Ovary (tissue), 3 donors: ENCODE measurements at regions not wholly inside any gene's neighbourhood (a gene's known extent, or its start where the extent isn't known, plus 50 kb on each side); places are given as distances from the start of the nearest gene placed in this dataset.

Source experiments
- CTCF ChIP-seq, 3 donors: fragments of 450-650 bp in 2 of 3; fragments of 200-600 bp in 1 of 3; IDR thresholded peaks; one replicate each; pipeline versions ENCODE4 v1.5.1 to v1.8.0; 2016 to 2022; ENCODE audit warnings: antibody characterized with exemption in 3 of 3, mild to moderate bottlenecking in 1 of 3
- POLR2A ChIP-seq: fragments of 450-650 bp; IDR thresholded peaks from one replicate; pipeline ENCODE4 v1.6.1; 2017; ENCODE audit warnings: antibody characterized with exemption, mild to moderate bottlenecking, moderate library complexity
- donor health status: DM: no; HTN: no; CAD: no.

GRCh38 chr12:24361877-24362580 is 412.6 kb upstream of the SOX5 start:
- no peak for TF ChIP-seq CTCF (IDR thresholded peaks at IDR 0.05)
- TF ChIP-seq POLR2A = no peak
